GM18517 (cell line): ENCODE measurements at regions not wholly inside any gene's neighbourhood (a gene's known extent, or its start where the extent isn't known, plus 50 kb on each side); places are given as distances from the start of the nearest gene placed in this dataset.
"Not testable (repeated sequence)": the region's sequence is repeated elsewhere in the genome, so short reads cannot be mapped to it uniquely, and the experiment has no call there.

Experiments
- ATAC-seq: cut with Tn5 transposase; IDR thresholded peaks from one replicate; pipeline ENCODE4 v1.9.1; 2021; ENCODE audit warnings: mild to moderate bottlenecking, moderate library complexity; ENCODE audit not compliant: unreplicated experiment

- ATAC-seq: no peak
Observed at GRCh38 chr6:28657769-28658465, 132.2 kb downstream of the GPX5 start.

GRCh38 chr6:28658475-28659249, 133.0 kb downstream of the GPX5 start:
- no peak for ATAC-seq

GRCh38 chr6:28659250-28659566, 133.5 kb downstream of the GPX5 start:
- ATAC-seq: no peak

- no peak for ATAC-seq
Observed at GRCh38 chr6:28661097-28661713, 135.5 kb downstream of the GPX5 start.

- no peak for ATAC-seq
Observed at GRCh38 chr6:28664870-28665396, 139.3 kb downstream of the GPX5 start.

GRCh38 chr6:28673417-28673786, 147.7 kb downstream of the GPX5 start:
- ATAC-seq: no peak

GRCh38 chr6:28673787-28674671, 148.3 kb downstream of the GPX5 start:
- no peak for ATAC-seq

- ATAC-seq: no peak
Observed at GRCh38 chr6:28675600-28675999, 149.9 kb downstream of the GPX5 start.

- no peak for ATAC-seq
Observed at GRCh38 chr6:28682542-28682941, 156.9 kb downstream of the GPX5 start.

- ATAC-seq: not testable (repeated sequence)
Observed at GRCh38 chr6:28682956-28683685, 157.4 kb downstream of the GPX5 start.

- no peak for ATAC-seq
Observed at GRCh38 chr6:28683945-28684538, 158.4 kb downstream of the GPX5 start.

- not testable (repeated sequence) for ATAC-seq
Observed at GRCh38 chr6:28685960-28686359, 160.3 kb downstream of the GPX5 start.

- ATAC-seq: not testable (repeated sequence)
Observed at GRCh38 chr6:28686446-28687027, 160.9 kb downstream of the GPX5 start.

GRCh38 chr6:28687309-28687981, 161.8 kb downstream of the GPX5 start:
- not testable (repeated sequence) for ATAC-seq

- not testable (repeated sequence) for ATAC-seq
Observed at GRCh38 chr6:28691991-28692390, 166.3 kb downstream of the GPX5 start.

- ATAC-seq: no peak
Observed at GRCh38 chr6:28693033-28693750, 167.5 kb downstream of the GPX5 start.

GRCh38 chr6:28693751-28694443, 168.2 kb downstream of the GPX5 start:
- ATAC-seq: no peak

- ATAC-seq: no peak
Observed at GRCh38 chr6:28695715-28696114, 170.0 kb downstream of the GPX5 start.
